Stimulated activated effector memory CD8-positive, alpha-beta T cell treated with anti-CD3 and anti-CD28 coated beads, Interleukin-12 subunit alpha, Interleukin-12 subunit beta, amount 100 ng/mL, for 72 hours (primary cell): ENCODE measurements at regions not wholly inside any gene's neighbourhood (a gene's known extent, or its start where the extent isn't known, plus 50 kb on each side); places are given as distances from the start of the nearest gene placed in this dataset.
"Not testable (repeated sequence)": the region's sequence is repeated elsewhere in the genome, so short reads cannot be mapped to it uniquely, and the experiment has no call there.

Source experiments
- ATAC-seq: fragments of 150-1000 bp; cut with Tn5 transposase; 2 replicates; pipeline ENCODE4 v1.10.0; 2021
- DNase-seq, 2 donors: peaks; one replicate each; pipeline ENCODE4 v3.0.0; 2021 to 2022; ENCODE audit warnings: low spot score in 2 of 2
- H3K27ac Mint-ChIP-seq: one replicate; pipeline ENCODE4 v1.8.0; 2022; ENCODE audit warnings: mild to moderate bottlenecking, mixed read lengths
- H3K36me3 Mint-ChIP-seq: one replicate; pipeline ENCODE4 v1.8.0; 2022; ENCODE audit warnings: mild to moderate bottlenecking, mixed read lengths
- H3K4me1 Mint-ChIP-seq: one replicate; pipeline ENCODE4 v1.8.0; 2022; ENCODE audit warnings: mixed read lengths
- H3K4me3 Mint-ChIP-seq: one replicate; pipeline ENCODE4 v1.8.0; 2022; ENCODE audit warnings: mild to moderate bottlenecking, mixed read lengths
- H3K9me3 Mint-ChIP-seq: one replicate; pipeline ENCODE4 v1.8.0; 2022; ENCODE audit warnings: mixed read lengths

GRCh38 chr1:148679050-148679786 lies 69.4 kb upstream of the NUDT4B start:
- not testable (repeated sequence) for H3K36me3 Mint-ChIP-seq
- ATAC-seq: peak; percentile 61
- peak overlapping the region; percentile 38 for H3K4me3 Mint-ChIP-seq

GRCh38 chr1:148679787-148680326 lies 68.7 kb upstream of the NUDT4B start:
- not testable (repeated sequence) for H3K36me3 Mint-ChIP-seq, DNase-seq, H3K4me1 Mint-ChIP-seq, H3K9me3 Mint-ChIP-seq, H3K27ac Mint-ChIP-seq
- peak; percentile 83 for ATAC-seq
- peak overlapping the region; percentile 38 for H3K4me3 Mint-ChIP-seq

More at GRCh38 chr1:148679050-148679786, 69.4 kb upstream of the NUDT4B start:
- DNase-seq: peak; percentile 13 to 80
- H3K27ac Mint-ChIP-seq, H3K9me3 Mint-ChIP-seq, H3K4me1 Mint-ChIP-seq: not testable (repeated sequence)

- not testable (repeated sequence) for DNase-seq, H3K9me3 Mint-ChIP-seq, ATAC-seq, H3K36me3 Mint-ChIP-seq, H3K4me3 Mint-ChIP-seq, H3K4me1 Mint-ChIP-seq, H3K27ac Mint-ChIP-seq
Measured at GRCh38 chr1:148686735-148687134, 61.8 kb upstream of the NUDT4B start.

DNA sequence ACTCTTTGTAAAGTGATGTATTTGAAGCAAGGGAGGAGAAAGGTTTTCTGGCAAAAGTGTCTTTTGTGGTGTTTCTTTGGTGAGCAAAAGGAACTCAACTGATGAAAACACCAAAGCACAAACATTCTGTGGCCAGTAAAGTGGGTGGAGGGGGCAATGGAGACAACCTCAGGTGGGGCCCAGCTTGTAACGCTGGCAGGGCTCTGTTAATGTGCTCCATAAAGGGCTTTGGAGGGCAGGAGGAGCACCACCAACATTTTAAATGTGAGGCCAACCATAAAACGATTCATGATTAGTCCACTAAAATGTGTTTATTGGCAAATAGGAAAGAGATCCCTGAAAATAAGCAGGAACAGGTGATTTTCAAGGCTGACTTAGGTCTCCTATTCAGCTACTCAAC lies 61.2 kb upstream of the NUDT4B start:
- not testable (repeated sequence) for H3K4me1 Mint-ChIP-seq, H3K27ac Mint-ChIP-seq, H3K9me3 Mint-ChIP-seq, H3K36me3 Mint-ChIP-seq, H3K4me3 Mint-ChIP-seq, DNase-seq, ATAC-seq
